Stomach (tissue), 8 donors: ENCODE measurements at regions not wholly inside any gene's neighbourhood (a gene's known extent, or its start where the extent isn't known, plus 50 kb on each side); places are given as distances from the start of the nearest gene placed in this dataset.

Experiments used
- DNase-seq, 2 donors: peaks; one replicate each; pipeline versions ENCODE4 v3.0.0 to v3.0.0-alpha.2; 2013 to 2019
- H3K27ac ChIP-seq, 5 donors: fragments of 200-600 bp in 4 of 5; sonication (generic) in 4 of 5; one replicate each; pipeline ENCODE4 v1.5.1; 2013 to 2019; ENCODE audit warnings: mild to moderate bottlenecking in 1 of 5, moderate library complexity in 1 of 5
- H3K27me3 ChIP-seq, 3 donors: fragments of 200-600 bp; sonication (generic); one replicate each; pipeline ENCODE4 v1.5.1; 2017 to 2019; ENCODE audit warnings: mixed run types in 1 of 3
- H3K36me3 ChIP-seq, 4 donors: fragments of 200-600 bp; sonication (generic); 1 replicate in 3 of 4; 2 replicates in 1 of 4; pipeline ENCODE4 v1.5.1; 2016 to 2019
- H3K4me1 ChIP-seq, 4 donors: fragments of 200-600 bp; sonication (generic); one replicate each; pipeline ENCODE4 v1.5.1; 2016 to 2019
- H3K4me3 ChIP-seq, 4 donors: fragments of 200-600 bp; sonication (generic) in 3 of 4; one replicate each; pipeline ENCODE4 v1.5.1; 2016 to 2019; ENCODE audit warnings: mild to moderate bottlenecking in 1 of 4
- H3K9me3 ChIP-seq, 4 donors: fragments of 200-600 bp; sonication (generic); one replicate each; pipeline ENCODE4 v1.5.1; 2016 to 2019
- CTCF ChIP-seq, 7 experiments: fragments of 450-650 bp in 4 of 7; fragments of 200-600 bp in 3 of 7; sonication (generic) in 3 of 7; IDR thresholded peaks; one replicate each; pipeline ENCODE4 v1.5.1; 2016 to 2019; ENCODE audit warnings: antibody characterized with exemption in 7 of 7, control low read depth in 2 of 7, mild to moderate bottlenecking in 1 of 7
- EP300 ChIP-seq: sonication (generic); formaldehyde crosslinking; IDR thresholded peaks from one replicate; pipeline ENCODE4 v1.6.1; 2017; ENCODE audit warnings: antibody characterized with exemption
- POLR2A ChIP-seq, 4 donors: fragments of 450-650 bp; IDR thresholded peaks; one replicate each; pipeline ENCODE4 v1.6.1; 2016; ENCODE audit warnings: antibody characterized with exemption in 4 of 4, control low read depth in 2 of 4, mild to moderate bottlenecking in 1 of 4, moderate library complexity in 1 of 4
- POLR2AphosphoS5 ChIP-seq, 3 donors: sonication (generic); formaldehyde crosslinking; IDR thresholded peaks; one replicate each; pipeline ENCODE4 v1.6.1; 2016; ENCODE audit warnings: antibody characterized with exemption in 3 of 3
- WGBS, 5 donors: extraction: QIAGEN DNeasy Blood & Tissue Kit in 3 of 5; methylation state at CpG; one replicate each; pipeline versions ENCODE4 v1.1.5 to v1.1.7; 2013 to 2018; 5-methylcytosine and 5-hydroxymethylcytosine counted together
- intact Hi-C: fragments of 100-400 bp; cut with DNase I; formaldehyde crosslinking; loops from one replicate; pipeline ENCODE4 v1.15.1; 2023; ENCODE audit warnings: low total_unique reads
- donor health status: healthy with polysubstance abuse.
- donor health status: Bipolar disorder and iron deficiency.
- donor health status: healthy.

GRCh38 chr17:5644065-5644464 lies 59.8 kb upstream of the NLRP1 start:
- Histone ChIP-seq H3K36me3 (no peaks in the 10 kb centered on the region), H3K4me1 (no peaks in the 10 kb centered on the region), H3K4me3 (no peak overlapping the region), H3K9me3 (no peaks in the 10 kb centered on the region), H3K27me3 (peaks cover 0 to 26% (median 0%) of the 10 kb centered on the region in 3 donors), H3K27ac (no peak overlapping the region)
- no peak for TF ChIP-seq CTCF (IDR thresholded peaks at IDR 0.05)
- TF ChIP-seq POLR2A (IDR thresholded peaks at IDR 0.05) = no peak
- TF ChIP-seq POLR2AphosphoS5 (IDR thresholded peaks at IDR 0.05) = no peak
- TF ChIP-seq EP300 = no peak
- intact Hi-C loops = no loop called here
- no peak for DNase-seq
- WGBS, 5 donors = 53 to 87% (median 72%) methylated on average over 3 of the region's 3 CpGs

GRCh38 chr17:5651348-5651747 lies 67.0 kb upstream of the NLRP1 start:
- Histone ChIP-seq H3K9me3 (peaks cover 9 to 38% (median 35%) of the 10 kb centered on the region in 4 donors), H3K4me1 (no peaks in the 10 kb centered on the region), H3K27ac (no peak overlapping the region), H3K27me3 (peaks cover 0 to 19% (median 0%) of the 10 kb centered on the region in 3 donors), H3K36me3 (no peaks in the 10 kb centered on the region), H3K4me3 (no peak overlapping the region)
- TF ChIP-seq EP300 = no peak
- no peak for TF ChIP-seq POLR2AphosphoS5 (IDR thresholded peaks at IDR 0.05)
- no peak for TF ChIP-seq CTCF (IDR thresholded peaks at IDR 0.05)
- no peak for TF ChIP-seq POLR2A (IDR thresholded peaks at IDR 0.05)
- no peak for DNase-seq
- intact Hi-C loops = no loop called here
- 74 to 88% (median 78%) methylated on average over 3 of the region's 3 CpGs for WGBS, 5 donors

GRCh38 chr17:5661491-5662125 lies 77.3 kb upstream of the NLRP1 start:
- H3K4me1 ChIP-seq = no peaks in the 10 kb centered on the region
- H3K9me3 ChIP-seq = no peaks in the 10 kb centered on the region
- H3K27ac ChIP-seq = no peak overlapping the region
- H3K4me3 ChIP-seq = no peak overlapping the region
- H3K27me3 ChIP-seq = peaks cover 0 to 27% (median 4%) of the 10 kb centered on the region in 3 donors
- no peak for DNase-seq
- 51 to 63% (median 57%) methylated on average over 10 of the region's 10 CpGs for WGBS, 5 donors
- H3K36me3 ChIP-seq = no peaks in the 10 kb centered on the region
- TF ChIP-seq POLR2A (IDR thresholded peaks at IDR 0.05) (no peak), POLR2AphosphoS5 (IDR thresholded peaks at IDR 0.05) (no peak), CTCF (IDR thresholded peaks at IDR 0.05) (no peak), EP300 (no peak)
- intact Hi-C loops = no loop called here

- no peak overlapping the region for H3K4me3 ChIP-seq
- H3K27me3 ChIP-seq = peaks cover 0 to 36% (median 4%) of the 10 kb centered on the region in 3 donors
- WGBS, 5 donors = 54 to 73% (median 64%) methylated on average over 7 of the region's 7 CpGs
- DNase-seq = no peak
- no peaks in the 10 kb centered on the region for H3K9me3 ChIP-seq
- TF ChIP-seq CTCF (IDR thresholded peaks at IDR 0.05) (no peak), POLR2A (IDR thresholded peaks at IDR 0.05) (no peak), POLR2AphosphoS5 (IDR thresholded peaks at IDR 0.05) (no peak), EP300 (no peak)
- H3K36me3 ChIP-seq = no peaks in the 10 kb centered on the region
- intact Hi-C loops = no loop called here
- H3K27ac ChIP-seq = no peak overlapping the region
- no peaks in the 10 kb centered on the region for H3K4me1 ChIP-seq
These were observed 78.2 kb upstream of the NLRP1 start for GRCh38 chr17:5662409-5663085.
